ENCODE measurements at regions not wholly inside any gene's neighbourhood (a gene's known extent, or its start where the extent isn't known, plus 50 kb on each side); places are given as distances from the start of the nearest gene placed in this dataset.

GRCh38 chr4:111959222-111959621 lies 186.0 kb upstream of the FAM241A start:
- TF ChIP-seq CTCF (IDR thresholded peaks at IDR 0.05; ENCODE audit: poor library complexity, severe bottlenecking) (no peak), EP300 (conservative IDR thresholded peaks at IDR 0.05; ENCODE audit: poor library complexity, severe bottlenecking) (no peak), SMC3 (conservative IDR thresholded peaks at IDR 0.05; ENCODE audit: poor library complexity) (no peak), TAF1 (IDR thresholded peaks at IDR 0.05; ENCODE audit: low read depth) (no peak), MXI1 (conservative IDR thresholded peaks at IDR 0.05; ENCODE audit: poor library complexity, severe bottlenecking) (no peak)
